HG03095 (cell line): ENCODE measurements at regions not wholly inside any gene's neighbourhood (a gene's known extent, or its start where the extent isn't known, plus 50 kb on each side); places are given as distances from the start of the nearest gene placed in this dataset.
"Not testable (repeated sequence)": the region's sequence is repeated elsewhere in the genome, so short reads cannot be mapped to it uniquely, and the experiment has no call there.

Experiments
- ATAC-seq: cut with Tn5 transposase; IDR thresholded peaks from one replicate; pipeline ENCODE4 v1.9.1; 2021; ENCODE audit warnings: moderate library complexity; ENCODE audit not compliant: unreplicated experiment

GRCh38 chr9:110077925-110078324 lies 130.0 kb downstream of the C9orf152 start:
- ATAC-seq, result no peak

- no peak for ATAC-seq
Observed at GRCh38 chr9:110078604-110079003, 129.4 kb downstream of the C9orf152 start.

GRCh38 chr9:110081395-110081794 lies 126.6 kb downstream of the C9orf152 start:
- no peak for ATAC-seq

GRCh38 chr9:110083866-110084265 lies 124.1 kb downstream of the C9orf152 start:
- ATAC-seq, result no peak

GRCh38 chr9:110086537-110086936 lies 121.4 kb downstream of the C9orf152 start:
- no peak for ATAC-seq

GRCh38 chr9:110087605-110088004 lies 120.4 kb downstream of the C9orf152 start:
- ATAC-seq, result no peak

- no peak for ATAC-seq
Observed at GRCh38 chr9:110088099-110088498, 119.9 kb downstream of the C9orf152 start.

- no peak for ATAC-seq
Observed at GRCh38 chr9:110089681-110090370, 118.1 kb downstream of the C9orf152 start.

GRCh38 chr9:110092792-110093191 lies 115.2 kb downstream of the C9orf152 start:
- ATAC-seq, result no peak

- no peak for ATAC-seq
Observed at GRCh38 chr9:110093417-110093816, 114.5 kb downstream of the C9orf152 start.

- no peak for ATAC-seq
Observed at GRCh38 chr9:110093871-110094270, 114.1 kb downstream of the C9orf152 start.

GRCh38 chr9:110095161-110095595 lies 112.8 kb downstream of the C9orf152 start:
- ATAC-seq, result no peak

- no peak for ATAC-seq
Observed at GRCh38 chr9:110095776-110096175, 112.2 kb downstream of the C9orf152 start.

- ATAC-seq, result not testable (repeated sequence)
Observed at GRCh38 chr9:110096674-110097073, 111.3 kb downstream of the C9orf152 start.

- no peak for ATAC-seq
Observed at GRCh38 chr9:110099236-110100095, 108.5 kb downstream of the C9orf152 start.

- peak; percentile 82 for ATAC-seq
Observed at GRCh38 chr9:110101531-110102161, 106.3 kb downstream of the C9orf152 start.

- no peak for ATAC-seq
Observed at GRCh38 chr9:110103257-110103656, 104.7 kb downstream of the C9orf152 start.

- no peak for ATAC-seq
Observed at GRCh38 chr9:110104261-110104809, 103.6 kb downstream of the C9orf152 start.

GRCh38 chr9:110105107-110105506 lies 102.9 kb downstream of the C9orf152 start:
- no peak for ATAC-seq

GRCh38 chr9:110106661-110107060 lies 101.3 kb downstream of the C9orf152 start:
- ATAC-seq, result no peak

GRCh38 chr9:110109333-110110092 lies 98.4 kb downstream of the C9orf152 start:
- ATAC-seq, result peak; percentile 23
